GM12878 (cell line): ENCODE measurements at regions not wholly inside any gene's neighbourhood (a gene's known extent, or its start where the extent isn't known, plus 50 kb on each side); places are given as distances from the start of the nearest gene placed in this dataset.

Experiments used
- ATAC-seq: fragments of 200-7000 bp; cut with Tn5 transposase; 3 replicates; pipeline ENCODE4 v1.9.1; 2020; ENCODE audit warnings: mild to moderate bottlenecking, moderate library complexity
- BruUV-seq: library from RNA; stranded (reverse); fragments of 400-500 nt; replicated peaks from 2 replicates; lab custom pipeline; 2021; lab: Mats Ljungman, UMichigan
- CTCF ChIA-PET: fragments of 300-600 bp; sonication (Branson Sonifier 250); formaldehyde crosslinking; extraction: SDS; loops from one replicate; lab custom pipeline; 2021; ENCODE audit warnings: inconsistent platforms; lab: Yijun Ruan, JAX
- POLR2A ChIA-PET: fragments of 350-600 bp; formaldehyde crosslinking; extraction: SDS; loops from one replicate; lab custom pipeline; 2021; ENCODE audit warnings: inconsistent platforms; lab: Charles Lee
- RAD21 ChIA-PET: fragments of 300-600 bp; sonication (Branson Sonifier 250); formaldehyde crosslinking; loops from one replicate; lab custom pipeline; 2023; ENCODE audit warnings: antibody characterized with exemption; ENCODE audit not compliant: unreplicated experiment; lab: Charles Lee
- SMC1A ChIA-PET: fragments of 300-600 bp; sonication (Branson Sonifier 250); formaldehyde crosslinking; loops from one replicate; lab custom pipeline; 2023; ENCODE audit not compliant: unreplicated experiment, uncharacterized antibody; lab: Charles Lee
- DNase-seq: peaks from one replicate; pipeline ENCODE4 v3.0.0-alpha.2; 2011; ENCODE audit warnings: low read depth, low spot score
- FAIRE-seq: peaks from 3 replicates; lab custom pipeline; 2011; peaks lifted over from hg19 to GRCh38; lab: Jason Lieb, UNC
- H2AFZ ChIP-seq: 2 replicates; pipeline ENCODE4 v1.6.0; 2011; ENCODE audit warnings: low read depth, low read length, control low read depth; ENCODE audit not compliant: control insufficient read depth
- H3K27ac ChIP-seq: 2 replicates; pipeline ENCODE4 v1.5.1; 2011; ENCODE audit warnings: control low read depth; ENCODE audit not compliant: control insufficient read depth, insufficient read depth
- H3K27me3 ChIP-seq, 2 experiments: replicated peaks in 1 of 2; 2 replicates each; pipeline versions ENCODE4 v1.6.0 to v1.6.1; 2011; ENCODE audit warnings: low read length in 1 of 2; ENCODE audit not compliant: control insufficient read depth in 2 of 2, insufficient read depth in 2 of 2
- H3K36me3 ChIP-seq, 2 experiments: 2 replicates each; pipeline ENCODE4 v1.5.1; 2011; ENCODE audit warnings: low read length in 1 of 2; ENCODE audit not compliant: control insufficient read depth in 2 of 2, insufficient read depth in 2 of 2
- H3K4me1 ChIP-seq: 2 replicates; pipeline ENCODE4 v1.6.1; 2011; ENCODE audit warnings: mild to moderate bottlenecking, low read length, moderate library complexity, mixed read lengths; ENCODE audit not compliant: control insufficient read depth, insufficient read depth
- H3K4me2 ChIP-seq: 2 replicates; pipeline ENCODE4 v1.6.0; 2011; ENCODE audit warnings: control low read depth; ENCODE audit not compliant: control insufficient read depth, insufficient read depth
- H3K4me3 ChIP-seq: fragments of 200-600 bp; sonication (generic); 2 replicates; pipeline ENCODE4 v1.5.1; 2016
- H3K79me2 ChIP-seq: 2 replicates; pipeline ENCODE4 v1.6.0; 2011; ENCODE audit warnings: low read length; ENCODE audit not compliant: control insufficient read depth, insufficient read depth
- H3K9ac ChIP-seq: 2 replicates; pipeline ENCODE4 v1.8.0; 2011; ENCODE audit warnings: low read length, control low read depth, mixed read lengths; ENCODE audit not compliant: control insufficient read depth, insufficient read depth
- H3K9me3 ChIP-seq: replicated peaks from 3 replicates; pipeline ENCODE4 v1.5.1; 2011; ENCODE audit warnings: mild to moderate bottlenecking, low read length; ENCODE audit not compliant: control insufficient read depth, insufficient read depth
- H4K20me1 ChIP-seq: 2 replicates; pipeline ENCODE4 v1.6.0; 2011; ENCODE audit not compliant: control insufficient read depth, insufficient read depth
- BCL11A ChIP-seq: IDR thresholded peaks from 2 replicates; pipeline ENCODE4 v1.6.1; 2011; ENCODE audit warnings: low read depth, low read length
- CEBPB ChIP-seq, 2 experiments: fragments of 150-350 bp in 1 of 2; IDR thresholded peaks; 2 replicates each; pipeline ENCODE4 v1.6.1; 2012 to 2014; ENCODE audit warnings: low read depth in 2 of 2, low read length in 2 of 2, borderline replicate concordance in 1 of 2, inconsistent platforms in 1 of 2
- CUX1 ChIP-seq: IDR thresholded peaks from 2 replicates; pipeline ENCODE4 v1.6.1; 2012; ENCODE audit warnings: improper control_type of control experiment, low read depth, low read length; ENCODE audit not compliant: insufficient replicate concordance
- EED ChIP-seq: sonication (generic); IDR thresholded peaks from 2 replicates; pipeline ENCODE4 v1.6.1; 2016; ENCODE audit warnings: antibody characterized with exemption, low read depth
- FOXK2 ChIP-seq: fragments of 450-650 bp; IDR thresholded peaks from 2 replicates; pipeline ENCODE4 v1.6.1; 2017; ENCODE audit warnings: mild to moderate bottlenecking, moderate library complexity
- JUNB ChIP-seq: IDR thresholded peaks from 2 replicates; pipeline ENCODE4 v1.6.1; 2016; ENCODE audit warnings: antibody characterized with exemption, mild to moderate bottlenecking
- NR2C2 ChIP-seq: IDR thresholded peaks from 2 replicates; pipeline ENCODE4 v1.6.1; 2011; ENCODE audit warnings: borderline replicate concordance, low read depth; ENCODE audit not compliant: control insufficient read depth, insufficient read length
- POLR2A ChIP-seq: IDR thresholded peaks from 2 replicates; pipeline ENCODE4 v1.6.1; 2011; ENCODE audit warnings: low read depth, mild to moderate bottlenecking, low read length
- TCF12 ChIP-seq: IDR thresholded peaks from 2 replicates; pipeline ENCODE4 v1.6.1; 2011; ENCODE audit warnings: low read depth, mild to moderate bottlenecking, low read length
- WGBS: methylation state at CpG from one replicate; pipeline ENCODE4 v1.1.6; 2016; ENCODE audit warnings: low lambda C conversion rate; ENCODE audit not compliant: insufficient replicate concordance, insufficient coverage; ENCODE audit errors: missing lambda C conversion rate; 5-methylcytosine and 5-hydroxymethylcytosine counted together
- in situ Hi-C: fragments of 300-500 bp; cut with MboI; formaldehyde crosslinking; loops from 9 replicates; pipeline ENCODE4 v1.14.3; 2018; ENCODE audit warnings: mixed read lengths
- intact Hi-C: fragments of 100-400 bp; cut with micrococcal nuclease; formaldehyde crosslinking; loops from one replicate; pipeline ENCODE4 v1.14.2; 2022; ENCODE audit not compliant: unreplicated experiment
- TF ChIP-seq, protein P1 (sequence below): IDR thresholded peaks from 2 replicates; pipeline ENCODE4 v1.6.1; 2011; ENCODE audit warnings: mild to moderate bottlenecking, low read depth, low read length, moderate library complexity; ENCODE audit not compliant: insufficient replicate concordance

DNA sequence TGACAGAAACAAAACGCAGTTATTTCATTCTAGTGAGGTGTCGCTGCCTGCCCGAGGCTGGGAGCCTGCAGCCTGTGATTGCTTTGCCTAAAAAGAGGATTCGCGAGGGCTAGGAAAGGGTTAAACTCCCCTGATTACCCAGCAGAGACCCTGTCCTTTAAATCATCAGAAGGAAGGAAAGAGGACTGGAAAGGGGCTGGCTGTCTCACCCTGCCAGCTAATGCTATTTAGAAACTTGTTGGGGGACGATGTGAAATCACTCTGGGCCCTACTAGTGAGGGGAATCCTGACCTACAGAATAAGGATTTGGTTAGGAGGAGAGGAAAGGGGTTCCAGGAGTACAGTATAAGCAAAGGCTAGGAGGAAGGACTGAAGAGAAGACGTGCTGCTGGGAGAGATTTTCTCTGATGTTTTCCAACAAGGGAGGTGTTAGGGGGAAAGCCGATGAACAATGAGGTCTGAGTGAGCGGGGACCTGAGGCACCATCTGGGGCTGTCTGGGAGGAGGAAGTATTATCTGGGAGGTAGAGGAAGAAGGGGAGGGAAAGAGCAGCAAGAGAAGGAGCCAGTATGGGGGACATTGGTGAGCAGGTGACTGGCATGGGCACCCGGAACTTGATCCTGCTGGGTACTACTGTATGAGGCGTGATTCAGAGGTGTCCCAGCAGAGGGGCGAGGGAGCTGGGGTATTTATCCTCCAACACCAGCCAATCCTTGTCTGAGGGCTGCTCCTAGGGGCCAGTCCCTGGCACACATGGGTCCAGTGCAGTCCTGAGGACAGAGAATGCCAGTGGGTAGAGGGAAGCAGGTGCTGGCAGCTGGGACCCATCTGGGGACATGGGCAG lies 55.7 kb upstream of the PTPRS start (continued):
- TF ChIP-seq, protein P1, sequence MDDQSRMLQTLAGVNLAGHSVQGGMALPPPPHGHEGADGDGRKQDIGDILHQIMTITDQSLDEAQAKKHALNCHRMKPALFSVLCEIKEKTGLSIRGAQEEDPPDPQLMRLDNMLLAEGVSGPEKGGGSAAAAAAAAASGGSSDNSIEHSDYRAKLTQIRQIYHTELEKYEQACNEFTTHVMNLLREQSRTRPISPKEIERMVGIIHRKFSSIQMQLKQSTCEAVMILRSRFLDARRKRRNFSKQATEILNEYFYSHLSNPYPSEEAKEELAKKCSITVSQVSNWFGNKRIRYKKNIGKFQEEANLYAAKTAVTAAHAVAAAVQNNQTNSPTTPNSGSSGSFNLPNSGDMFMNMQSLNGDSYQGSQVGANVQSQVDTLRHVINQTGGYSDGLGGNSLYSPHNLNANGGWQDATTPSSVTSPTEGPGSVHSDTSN, result no peak
- no peak for TF ChIP-seq CEBPB (IDR thresholded peaks at IDR 0.05; ENCODE audit: borderline replicate concordance in 1 of 2, low read depth in 2 of 2, low read length in 2 of 2)

- DNase-seq (no peak), ATAC-seq (no peak), FAIRE-seq (no peak)
- H3K27me3 ChIP-seq, result no peaks in the 10 kb centered on the region; a peak in 1 of 4 replicates
- H2AFZ ChIP-seq, result no peak overlapping the region
- H3K4me1 ChIP-seq, result no peaks in the 10 kb centered on the region
- RAD21 ChIA-PET, result no interaction called here
- no peaks in the 10 kb centered on the region for H3K9me3 ChIP-seq
- H3K27ac ChIP-seq, result no peak overlapping the region
- CTCF ChIA-PET, result no interaction called here
- H3K4me3 ChIP-seq, result no peak overlapping the region
- no peaks in the 10 kb centered on the region for H3K36me3 ChIP-seq
- no TSS peak for BruUV-seq
- intact Hi-C loops (no loop called here), in situ Hi-C loops (no loop called here)
- no peak overlapping the region for H3K4me2 ChIP-seq
- WGBS, result 3% methylated on average over 3 of the region's 3 CpGs
- SMC1A ChIA-PET, result no interaction called here
- POLR2A ChIA-PET, result no interaction called here
- TF ChIP-seq FOXK2 (no peak), NR2C2 (no peak), CUX1 (no peak), TCF12 (no peak), BCL11A (no peak), JUNB (no peak), EED (no peak), POLR2A (no peak)
- no peaks in the 10 kb centered on the region for H4K20me1 ChIP-seq
- no peaks in the 10 kb centered on the region for H3K79me2 ChIP-seq
- H3K9ac ChIP-seq, result no peak overlapping the region
Observed at GRCh38 chr19:5396963-5397362, 56.4 kb upstream of the PTPRS start.
